GM12891 (cell line): ENCODE measurements at regions not wholly inside any gene's neighbourhood (a gene's known extent, or its start where the extent isn't known, plus 50 kb on each side); places are given as distances from the start of the nearest gene placed in this dataset.

Experiments
- PAX5 ChIP-seq: IDR thresholded peaks from 2 replicates; pipeline ENCODE4 v1.6.1; 2011; ENCODE audit warnings: low read length, moderate library complexity, mild to moderate bottlenecking; ENCODE audit not compliant: insufficient read depth, severe bottlenecking
- POLR2A ChIP-seq: IDR thresholded peaks from 2 replicates; pipeline ENCODE4 v1.6.1; 2011; ENCODE audit warnings: low read depth, low read length, control low read depth
- POLR2AphosphoS5 ChIP-seq: IDR thresholded peaks from 2 replicates; pipeline ENCODE4 v1.6.1; 2011; ENCODE audit warnings: low read depth, low read length, control low read depth
- SPI1 ChIP-seq: IDR thresholded peaks from 2 replicates; pipeline ENCODE4 v1.6.1; 2011; ENCODE audit warnings: low read depth, low read length, control low read depth
- TAF1 ChIP-seq: IDR thresholded peaks from 2 replicates; pipeline ENCODE4 v1.6.1; 2011; ENCODE audit warnings: low read depth, low read length, control low read depth

DNA sequence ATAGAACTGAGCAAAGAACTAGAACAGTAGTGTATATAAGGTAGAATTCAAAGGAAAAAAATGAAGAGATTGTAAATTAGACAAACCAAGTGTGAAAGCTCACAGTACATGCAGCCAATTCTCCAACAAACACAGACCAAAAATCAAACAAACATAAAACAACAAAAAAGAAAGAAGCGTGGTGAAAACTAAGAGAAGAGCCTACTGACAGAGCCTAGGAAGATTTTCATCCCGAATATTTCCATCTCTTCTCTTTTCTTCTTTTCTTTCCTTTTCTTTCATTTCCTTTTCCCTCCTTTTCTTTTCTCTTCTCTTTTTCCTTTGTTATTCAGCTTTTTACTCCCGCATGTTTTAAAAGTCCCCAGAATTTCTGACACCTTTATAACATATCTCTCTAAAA, 1103.6 kb downstream of the CDH8 start:
- TF ChIP-seq SPI1 (no peak), POLR2A (no peak), POLR2AphosphoS5 (no peak), TAF1 (no peak), PAX5 (no peak)
